Esophagus muscularis mucosa (tissue), 4 donors: ENCODE measurements at regions not wholly inside any gene's neighbourhood (a gene's known extent, or its start where the extent isn't known, plus 50 kb on each side); places are given as distances from the start of the nearest gene placed in this dataset.

Source experiments
- DNase-seq: peaks from one replicate; pipeline ENCODE4 v3.0.0-alpha.2; 2017; ENCODE audit errors: extremely low spot score
- H3K27ac ChIP-seq, 4 donors: fragments of 200-600 bp; sonication (generic); replicated peaks in 1 of 4; 1 replicate in 3 of 4; 2 replicates in 1 of 4; pipeline ENCODE4 v1.5.1; 2016 to 2019; ENCODE audit warnings: mild to moderate bottlenecking in 1 of 4
- H3K27me3 ChIP-seq, 4 donors: fragments of 200-600 bp; sonication (generic); one replicate each; pipeline versions ENCODE4 v1.5.1 to v1.6.0; 2016 to 2019
- H3K36me3 ChIP-seq, 4 donors: fragments of 200-600 bp; sonication (generic); one replicate each; pipeline ENCODE4 v1.5.1; 2016 to 2019
- H3K4me1 ChIP-seq, 4 donors: fragments of 200-600 bp; sonication (generic); one replicate each; pipeline ENCODE4 v1.5.1; 2016 to 2019
- H3K4me3 ChIP-seq, 4 donors: fragments of 200-600 bp; sonication (generic); 1 replicate in 2 of 4; 2 replicates in 2 of 4; pipeline ENCODE4 v1.5.1; 2016 to 2019; ENCODE audit warnings: mild to moderate bottlenecking in 4 of 4, moderate library complexity in 1 of 4
- H3K9me3 ChIP-seq, 4 donors: fragments of 200-600 bp; sonication (generic); 1 replicate in 3 of 4; 2 replicates in 1 of 4; pipeline ENCODE4 v1.5.1; 2016 to 2019
- EP300 ChIP-seq: sonication (generic); formaldehyde crosslinking; IDR thresholded peaks from one replicate; pipeline ENCODE4 v1.6.1; 2017; ENCODE audit warnings: antibody characterized with exemption
- POLR2A ChIP-seq: fragments of 450-650 bp; IDR thresholded peaks from one replicate; pipeline ENCODE4 v1.6.1; 2017; ENCODE audit warnings: antibody characterized with exemption, moderate library complexity, mild to moderate bottlenecking, low read depth
- POLR2AphosphoS5 ChIP-seq, 2 donors: sonication (generic); formaldehyde crosslinking; IDR thresholded peaks; one replicate each; pipeline ENCODE4 v1.6.1; 2017; ENCODE audit warnings: antibody characterized with exemption in 2 of 2
- WGBS: methylation state at CpG from one replicate; pipeline ENCODE4 v1.1.5; 2018; 5-methylcytosine and 5-hydroxymethylcytosine counted together
- intact Hi-C: fragments of 100-400 bp; cut with DNase I; formaldehyde crosslinking; loops from one replicate; pipeline ENCODE4 v1.15.1; 2023
- TF ChIP-seq, protein P1 (sequence below), 3 experiments: fragments of 200-600 bp in 2 of 3; fragments of 450-650 bp in 1 of 3; sonication (generic) in 2 of 3; IDR thresholded peaks; one replicate each; pipeline ENCODE4 v1.5.1; 2017 to 2019; ENCODE audit warnings: antibody characterized with exemption in 3 of 3, mild to moderate bottlenecking in 2 of 3, moderate library complexity in 1 of 3

DNA sequence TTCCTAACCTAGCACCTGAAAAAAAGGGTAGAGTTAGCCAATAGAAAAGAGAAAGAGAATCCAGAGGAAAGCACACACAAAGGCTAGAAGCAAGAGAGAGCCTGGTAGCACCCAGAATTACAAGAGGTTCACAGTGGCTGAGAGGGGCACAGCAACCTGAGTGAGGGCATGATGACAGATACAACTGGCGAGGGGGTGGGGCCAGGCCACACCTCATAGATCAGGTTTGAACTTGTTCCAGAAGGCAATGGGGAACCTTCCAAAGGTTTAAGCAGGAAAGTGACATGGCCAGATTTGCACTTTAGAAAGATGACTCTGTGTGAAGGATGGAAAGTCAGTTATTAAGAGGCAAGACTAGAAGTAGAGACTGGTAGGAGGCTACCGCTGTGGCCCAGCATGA is 148.0 kb downstream of the TTC32 start:
- no peak overlapping the region for H3K27ac ChIP-seq
- intact Hi-C loops: no loop called here
- 96% methylated on average over 2 of the region's 2 CpGs for WGBS
- no peak for DNase-seq
- TF ChIP-seq EP300 (no peak), POLR2A (no peak), POLR2AphosphoS5 (IDR thresholded peaks at IDR 0.05) (no peak)
- TF ChIP-seq, protein P1, sequence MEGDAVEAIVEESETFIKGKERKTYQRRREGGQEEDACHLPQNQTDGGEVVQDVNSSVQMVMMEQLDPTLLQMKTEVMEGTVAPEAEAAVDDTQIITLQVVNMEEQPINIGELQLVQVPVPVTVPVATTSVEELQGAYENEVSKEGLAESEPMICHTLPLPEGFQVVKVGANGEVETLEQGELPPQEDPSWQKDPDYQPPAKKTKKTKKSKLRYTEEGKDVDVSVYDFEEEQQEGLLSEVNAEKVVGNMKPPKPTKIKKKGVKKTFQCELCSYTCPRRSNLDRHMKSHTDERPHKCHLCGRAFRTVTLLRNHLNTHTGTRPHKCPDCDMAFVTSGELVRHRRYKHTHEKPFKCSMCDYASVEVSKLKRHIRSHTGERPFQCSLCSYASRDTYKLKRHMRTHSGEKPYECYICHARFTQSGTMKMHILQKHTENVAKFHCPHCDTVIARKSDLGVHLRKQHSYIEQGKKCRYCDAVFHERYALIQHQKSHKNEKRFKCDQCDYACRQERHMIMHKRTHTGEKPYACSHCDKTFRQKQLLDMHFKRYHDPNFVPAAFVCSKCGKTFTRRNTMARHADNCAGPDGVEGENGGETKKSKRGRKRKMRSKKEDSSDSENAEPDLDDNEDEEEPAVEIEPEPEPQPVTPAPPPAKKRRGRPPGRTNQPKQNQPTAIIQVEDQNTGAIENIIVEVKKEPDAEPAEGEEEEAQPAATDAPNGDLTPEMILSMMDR (IDR thresholded peaks at IDR 0.05): no peak
- H3K9me3 ChIP-seq: no peaks in the 10 kb centered on the region
- H3K36me3 ChIP-seq: no peaks in the 10 kb centered on the region
- H3K4me1 ChIP-seq: peaks cover 0 to 58% (median 28%) of the 10 kb centered on the region in 4 donors
- no peak overlapping the region for H3K4me3 ChIP-seq
- H3K27me3 ChIP-seq: no peaks in the 10 kb centered on the region

DNA sequence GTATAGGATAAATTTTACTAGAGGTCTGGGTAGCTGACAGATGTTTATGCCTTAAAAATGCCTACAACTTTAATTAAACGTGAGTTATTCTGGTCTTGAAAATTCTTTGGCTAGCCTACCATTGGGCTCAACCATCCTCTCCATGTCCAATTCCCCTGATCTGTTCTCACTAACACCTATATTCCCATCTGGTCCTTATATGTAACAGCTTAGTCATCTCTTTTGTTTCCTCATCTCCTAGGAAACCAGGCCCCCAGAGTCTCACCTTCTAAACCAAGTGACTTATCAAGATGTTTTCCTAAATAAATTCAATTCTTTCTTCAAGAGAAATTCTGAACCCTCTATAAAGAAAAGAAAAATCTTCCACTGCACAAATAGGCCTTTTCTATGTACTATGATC is 148.5 kb downstream of the TTC32 start:
- Histone ChIP-seq H3K27ac (no peak overlapping the region), H3K27me3 (no peaks in the 10 kb centered on the region), H3K36me3 (no peaks in the 10 kb centered on the region), H3K9me3 (no peaks in the 10 kb centered on the region), H3K4me1 (peaks cover 0 to 53% (median 23%) of the 10 kb centered on the region in 4 donors), H3K4me3 (no peak overlapping the region)
- no peak for DNase-seq
- WGBS: 44% methylated on average over 1 of the region's 1 CpG
- intact Hi-C loops: no loop called here
- TF ChIP-seq, protein P1 (IDR thresholded peaks at IDR 0.05): no peak
- no peak for TF ChIP-seq POLR2A
- TF ChIP-seq EP300: no peak

DNA sequence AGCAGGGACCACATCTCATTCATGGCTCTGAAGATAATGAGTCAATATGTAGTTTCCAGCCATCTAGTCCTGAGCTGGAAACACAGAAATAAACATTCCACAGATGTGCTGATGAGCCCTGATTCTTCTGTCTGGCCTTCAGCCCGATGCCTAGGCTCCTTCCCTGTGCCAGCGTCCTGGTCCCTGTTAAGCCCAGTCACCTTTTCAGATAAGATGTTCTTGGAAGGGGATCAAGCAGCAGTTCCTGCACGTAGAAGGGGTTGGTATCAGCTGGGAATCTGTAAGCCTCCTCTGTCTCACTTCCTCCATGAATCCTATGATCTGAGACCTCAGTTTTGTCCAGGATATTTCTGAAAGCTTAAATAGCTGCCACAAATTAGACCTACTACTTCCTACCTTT is 149.3 kb downstream of the TTC32 start:
- Histone ChIP-seq H3K9me3 (no peaks in the 10 kb centered on the region), H3K27ac (no peak overlapping the region), H3K4me3 (no peak overlapping the region), H3K36me3 (no peaks in the 10 kb centered on the region), H3K4me1 (peaks cover 0 to 48% (median 21%) of the 10 kb centered on the region in 4 donors), H3K27me3 (no peaks in the 10 kb centered on the region)
- no peak for DNase-seq
- 81% methylated on average over 3 of the region's 3 CpGs for WGBS
- TF ChIP-seq POLR2AphosphoS5 (IDR thresholded peaks at IDR 0.05) (no peak), EP300 (no peak), POLR2A (no peak)
- TF ChIP-seq, protein P1 (IDR thresholded peaks at IDR 0.05): no peak
- intact Hi-C loops: no loop called here

DNA sequence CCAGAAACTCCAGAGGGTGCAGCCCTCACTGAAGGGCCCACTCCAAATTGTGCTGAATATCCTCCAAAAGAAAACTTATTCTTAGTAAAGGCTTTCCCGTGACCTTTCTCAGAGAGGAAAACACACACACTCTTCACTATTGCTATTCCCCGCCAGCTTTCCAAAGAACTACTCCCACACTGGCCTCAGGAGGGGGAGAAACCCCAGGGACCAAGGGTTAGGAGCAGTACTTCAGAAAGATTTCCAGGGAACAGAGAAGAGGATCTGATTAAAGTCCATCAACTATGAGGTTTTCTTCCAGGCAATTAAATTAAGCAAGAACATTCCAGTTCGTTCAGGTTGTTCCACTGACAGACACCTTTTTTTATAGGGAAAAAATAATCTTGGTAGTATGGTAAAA is 150.2 kb downstream of the TTC32 start:
- Histone ChIP-seq H3K4me3 (no peak overlapping the region), H3K4me1 (peaks cover 0 to 52% (median 29%) of the 10 kb centered on the region in 4 donors), H3K27ac (no peak overlapping the region), H3K9me3 (no peaks in the 10 kb centered on the region), H3K36me3 (no peaks in the 10 kb centered on the region), H3K27me3 (no peaks in the 10 kb centered on the region)
- intact Hi-C loops: no loop called here
- DNase-seq: no peak
- TF ChIP-seq EP300 (no peak), POLR2A (no peak), POLR2AphosphoS5 (IDR thresholded peaks at IDR 0.05) (no peak)
- TF ChIP-seq, protein P1 (IDR thresholded peaks at IDR 0.05): no peak
- 54% methylated on average over 3 of the region's 3 CpGs for WGBS

DNA sequence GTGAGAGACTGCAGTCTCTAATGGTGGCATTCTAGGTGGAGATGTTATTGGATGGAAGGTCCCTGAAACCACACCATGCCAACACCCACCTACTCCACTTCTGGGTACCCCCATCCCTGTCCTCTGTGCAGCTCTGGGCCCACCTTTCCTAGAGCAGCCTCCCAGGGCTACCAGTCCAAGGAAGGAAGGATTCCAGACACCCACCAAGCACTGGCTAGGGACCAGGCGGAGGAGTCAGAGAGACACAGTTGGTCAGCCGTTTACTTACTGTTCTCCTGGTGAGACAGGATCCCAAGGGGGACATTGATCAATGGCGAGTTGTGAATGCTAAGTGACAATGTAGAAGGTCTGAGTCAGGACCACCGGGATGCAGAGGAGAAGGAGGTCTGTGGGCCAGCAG is 151.6 kb downstream of the TTC32 start:
- DNase-seq: no peak
- WGBS: 90% methylated on average over 4 of the region's 4 CpGs
- H3K36me3 ChIP-seq: no peaks in the 10 kb centered on the region
- H3K4me1 ChIP-seq: peaks cover 0 to 48% (median 29%) of the 10 kb centered on the region in 4 donors
- H3K4me3 ChIP-seq: no peak overlapping the region
- intact Hi-C loops: no loop called here
- no peak overlapping the region for H3K27ac ChIP-seq
- TF ChIP-seq POLR2AphosphoS5 (IDR thresholded peaks at IDR 0.05) (no peak), EP300 (no peak), POLR2A (no peak)
- TF ChIP-seq, protein P1 (IDR thresholded peaks at IDR 0.05): no peak
- H3K9me3 ChIP-seq: no peaks in the 10 kb centered on the region
- H3K27me3 ChIP-seq: no peaks in the 10 kb centered on the region
